HG03135 (cell line): ENCODE measurements at regions not wholly inside any gene's neighbourhood (a gene's known extent, or its start where the extent isn't known, plus 50 kb on each side); places are given as distances from the start of the nearest gene placed in this dataset.

Source experiments
- ATAC-seq: cut with Tn5 transposase; IDR thresholded peaks from one replicate; pipeline ENCODE4 v1.9.1; 2021; ENCODE audit warnings: mild to moderate bottlenecking, moderate library complexity; ENCODE audit not compliant: unreplicated experiment

- no peak for ATAC-seq
Observed at GRCh38 chr13:90979059-90979458, 368.4 kb upstream of the MIR17HG start.

GRCh38 chr13:90984756-90985155 is 362.7 kb upstream of the MIR17HG start:
- ATAC-seq: no peak

- ATAC-seq: no peak
Observed at GRCh38 chr13:90995001-90995400, 352.5 kb upstream of the MIR17HG start.

DNA sequence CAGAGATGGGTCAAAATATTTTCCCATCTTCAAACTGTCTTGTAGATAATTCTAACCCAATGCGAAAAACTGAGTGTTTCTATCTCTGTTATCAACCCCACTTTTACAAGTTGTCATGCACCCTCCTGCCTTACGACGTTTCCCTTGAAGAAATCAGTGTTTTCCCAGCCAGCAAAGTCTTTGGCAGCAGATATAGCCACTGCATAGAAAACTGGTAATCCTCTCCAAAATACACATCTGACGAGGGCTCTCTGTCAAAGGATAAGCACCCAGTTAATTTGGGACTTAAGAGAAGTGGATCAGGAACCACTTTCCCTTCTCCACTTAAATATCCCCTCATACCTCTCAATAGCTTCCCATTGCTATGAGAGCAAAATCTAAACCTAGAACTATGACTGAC is 351.9 kb upstream of the MIR17HG start:
- no peak for ATAC-seq

DNA sequence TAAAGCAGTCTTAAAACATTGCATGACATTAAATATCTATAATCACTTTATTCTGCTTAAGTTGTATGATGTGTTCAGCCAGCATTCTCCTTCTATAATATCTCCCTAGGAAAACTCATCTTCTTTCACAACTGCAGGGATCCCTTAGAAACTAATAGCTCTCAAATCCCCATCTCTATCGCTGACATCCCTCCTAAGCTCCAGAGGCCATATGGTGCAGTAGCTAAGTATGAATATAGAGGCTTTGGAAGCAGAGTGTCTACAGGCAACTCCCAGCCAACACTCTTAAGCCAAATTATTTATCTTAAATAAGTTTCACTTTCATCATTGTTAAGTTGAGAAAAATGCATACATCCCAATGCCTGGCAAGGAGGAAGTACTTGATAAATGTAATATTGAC is 349.5 kb upstream of the MIR17HG start:
- ATAC-seq: no peak

- no peak for ATAC-seq
Observed at GRCh38 chr13:90999401-90999800, 348.1 kb upstream of the MIR17HG start.

DNA sequence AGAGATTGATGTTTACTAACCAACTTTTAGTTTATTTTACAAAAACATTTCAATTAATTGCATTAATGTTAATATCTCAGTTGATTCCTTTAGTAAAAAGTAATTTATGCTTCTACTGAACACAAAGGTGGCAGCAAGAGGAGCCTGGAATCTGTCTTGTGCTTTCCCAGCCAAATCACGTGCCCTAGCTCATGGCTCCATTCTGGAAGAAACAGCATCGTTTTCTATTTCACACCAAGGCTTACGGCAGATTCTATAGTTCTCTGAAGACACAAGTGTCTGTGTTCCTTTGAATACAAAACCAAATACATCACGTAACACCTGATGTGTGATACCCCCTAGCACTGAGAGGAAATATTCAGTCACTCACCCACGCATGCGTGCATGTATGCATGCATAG is 346.1 kb upstream of the MIR17HG start:
- ATAC-seq: no peak

DNA sequence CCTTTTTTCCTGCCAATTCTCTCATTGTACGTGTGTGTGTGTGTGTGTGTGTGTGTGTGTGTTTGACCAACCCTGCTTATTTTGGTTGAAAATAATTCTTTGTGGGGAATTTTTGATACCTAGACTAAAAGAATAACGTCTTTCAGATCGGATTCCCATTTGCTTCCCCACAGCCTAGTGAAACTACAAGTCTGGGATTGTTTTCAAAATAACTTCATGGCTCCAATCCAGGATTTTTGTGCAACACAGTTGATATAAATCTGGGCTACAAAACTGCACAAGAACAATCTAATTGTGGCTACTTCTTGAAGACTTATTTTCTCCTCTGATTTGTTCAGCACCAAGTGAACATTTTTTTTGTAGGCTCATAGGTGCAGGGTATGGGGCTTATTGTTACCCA is 332.8 kb upstream of the MIR17HG start:
- no peak for ATAC-seq

DNA sequence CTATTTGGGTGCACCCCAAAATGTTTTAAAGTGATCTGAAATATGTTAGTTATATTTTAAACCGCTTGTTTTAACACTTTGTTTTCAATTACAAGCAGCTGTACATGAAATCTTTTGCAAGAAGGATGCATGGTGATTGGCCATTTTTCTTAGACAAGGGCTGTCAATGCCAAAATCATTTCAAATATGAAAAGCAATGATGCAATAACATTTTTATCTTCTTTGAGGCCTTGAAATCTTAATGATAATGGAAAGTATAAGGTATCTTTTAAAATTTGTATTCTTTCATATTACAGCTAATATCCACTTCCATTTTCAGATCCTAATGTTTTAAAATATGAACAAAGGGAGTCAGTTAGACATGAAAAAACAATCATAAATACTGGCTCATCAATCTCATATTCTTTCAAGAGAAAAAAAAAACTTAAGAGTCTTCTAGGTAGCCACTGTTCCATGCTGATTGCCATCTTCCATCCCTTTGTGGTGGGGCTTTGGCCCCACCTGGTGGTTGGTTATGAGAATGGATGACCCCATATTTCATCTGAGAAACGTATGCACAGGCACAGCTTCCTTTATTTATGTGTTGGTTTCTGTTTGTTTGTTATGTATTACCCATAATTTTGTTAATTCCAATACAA is 330.3 kb upstream of the MIR17HG start:
- ATAC-seq: peak; percentile 99

- ATAC-seq: peak; percentile 25
Observed at GRCh38 chr13:91017669-91018053, 329.8 kb upstream of the MIR17HG start.

DNA sequence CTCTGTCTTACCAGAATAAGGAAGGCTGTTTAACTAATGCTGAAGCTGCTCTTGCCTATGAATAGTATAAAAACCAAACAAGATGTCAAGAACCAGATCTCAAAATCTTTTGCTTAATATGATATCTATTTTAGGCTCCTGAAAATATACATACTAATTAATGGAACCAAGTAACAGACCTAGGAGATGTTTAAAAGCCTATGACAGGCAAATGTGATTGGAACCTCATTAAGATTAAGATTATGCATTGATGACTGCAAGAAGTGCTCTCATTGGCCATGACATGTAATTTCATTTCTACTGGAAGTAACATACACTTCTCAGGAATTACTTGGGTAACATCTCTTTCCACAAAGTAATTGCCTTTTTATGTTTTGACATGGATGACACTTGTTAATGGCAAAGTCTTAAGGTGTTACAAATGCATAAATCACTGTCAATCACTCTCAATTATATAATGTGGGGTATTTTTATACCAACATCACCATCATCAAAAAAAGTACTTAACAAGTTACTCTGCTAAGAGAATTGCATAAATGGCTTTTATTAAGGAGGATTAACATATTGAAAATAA is 326.9 kb upstream of the MIR17HG start:
- ATAC-seq: no peak

DNA sequence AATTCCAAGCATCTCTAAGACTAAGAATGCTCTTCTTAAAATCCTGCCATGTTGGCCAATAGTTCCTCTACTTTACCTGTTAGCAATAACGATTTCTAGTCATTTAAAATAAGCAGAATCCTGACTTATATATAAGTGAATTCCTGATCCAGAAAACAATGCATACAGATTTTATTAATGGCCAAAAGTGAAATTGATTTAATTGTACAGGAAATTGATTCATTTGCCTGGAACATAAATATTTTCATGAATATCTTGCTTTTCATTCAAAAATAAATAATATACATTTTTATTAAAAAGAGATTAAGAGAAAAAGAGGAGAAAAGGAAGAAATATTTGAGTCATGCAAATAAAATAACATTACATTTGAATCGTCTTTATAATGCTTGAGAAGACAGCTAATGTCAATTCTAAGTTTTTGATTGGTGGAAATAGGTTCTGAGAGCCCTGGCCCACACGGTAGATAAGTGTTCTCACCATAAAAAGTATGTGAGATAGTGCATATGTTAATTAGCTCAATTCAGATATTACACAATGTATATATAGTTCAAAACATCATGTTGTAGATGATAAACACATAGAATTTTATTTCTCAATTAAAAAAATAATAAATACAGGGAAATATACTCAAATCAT is 323.2 kb upstream of the MIR17HG start:
- no peak for ATAC-seq

DNA sequence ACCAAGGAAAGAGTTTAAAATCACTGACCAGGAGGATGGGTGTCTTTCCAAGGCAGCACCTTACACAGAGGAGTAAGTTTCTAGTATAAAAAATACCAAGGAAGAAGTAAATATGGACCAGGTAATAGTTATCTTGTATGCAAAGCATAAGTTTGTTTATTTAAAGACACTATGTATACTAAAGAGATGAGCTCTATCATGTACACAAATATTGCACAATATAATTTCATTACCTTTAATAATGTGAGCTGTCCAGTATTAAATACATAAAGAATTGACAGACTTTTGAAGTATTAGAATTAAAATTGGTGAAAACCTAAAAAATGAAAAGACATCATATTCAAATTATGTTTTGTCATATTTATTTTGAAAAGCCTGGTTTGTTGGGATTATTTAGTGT is 322.0 kb upstream of the MIR17HG start:
- no peak for ATAC-seq

GRCh38 chr13:91031508-91031907 is 316.0 kb upstream of the MIR17HG start:
- no peak for ATAC-seq

DNA sequence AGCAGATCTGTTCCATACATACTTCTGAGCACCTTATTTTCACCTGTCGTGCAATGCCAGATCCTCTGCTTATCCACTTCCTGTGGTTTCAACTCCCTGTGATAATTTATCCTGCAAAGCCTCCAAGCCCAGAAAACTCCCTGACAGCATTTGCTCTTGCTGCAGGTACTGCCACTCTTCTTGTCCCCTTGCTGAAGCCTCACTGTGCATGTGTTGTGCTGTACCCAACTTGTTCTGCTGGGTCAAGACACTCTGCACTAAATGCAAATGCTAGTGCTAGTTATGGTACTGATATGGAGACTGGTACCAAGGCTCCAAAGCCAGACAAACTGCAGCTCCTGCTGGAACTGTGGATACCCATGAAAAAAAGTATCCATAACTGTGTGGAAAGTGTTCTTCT is 315.4 kb upstream of the MIR17HG start:
- ATAC-seq: no peak

GRCh38 chr13:91036886-91037285 is 310.6 kb upstream of the MIR17HG start:
- ATAC-seq: no peak

DNA sequence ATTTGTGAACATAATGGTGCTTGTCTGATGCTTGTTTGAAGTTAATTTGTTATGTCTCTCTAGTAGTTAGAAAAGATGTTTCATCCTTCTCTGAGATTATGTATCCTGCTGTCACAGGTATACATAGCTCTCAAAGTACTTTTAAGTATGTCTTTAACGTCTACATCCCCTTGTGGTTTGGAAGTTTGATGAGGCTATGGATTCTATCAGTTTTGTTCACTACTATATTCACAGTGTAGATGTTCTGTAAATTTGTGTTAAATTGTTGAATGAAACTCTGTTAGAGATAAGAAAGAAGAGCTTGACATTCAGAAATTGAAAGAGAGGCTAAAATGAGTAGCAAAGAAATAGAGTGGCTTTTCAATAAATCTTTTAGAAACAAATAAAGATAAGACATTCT is 304.6 kb upstream of the MIR17HG start:
- ATAC-seq: no peak

GRCh38 chr13:91045351-91046034 is 302.0 kb upstream of the MIR17HG start:
- no peak for ATAC-seq

- ATAC-seq: no peak
Observed at GRCh38 chr13:91046715-91047327, 300.7 kb upstream of the MIR17HG start.

DNA sequence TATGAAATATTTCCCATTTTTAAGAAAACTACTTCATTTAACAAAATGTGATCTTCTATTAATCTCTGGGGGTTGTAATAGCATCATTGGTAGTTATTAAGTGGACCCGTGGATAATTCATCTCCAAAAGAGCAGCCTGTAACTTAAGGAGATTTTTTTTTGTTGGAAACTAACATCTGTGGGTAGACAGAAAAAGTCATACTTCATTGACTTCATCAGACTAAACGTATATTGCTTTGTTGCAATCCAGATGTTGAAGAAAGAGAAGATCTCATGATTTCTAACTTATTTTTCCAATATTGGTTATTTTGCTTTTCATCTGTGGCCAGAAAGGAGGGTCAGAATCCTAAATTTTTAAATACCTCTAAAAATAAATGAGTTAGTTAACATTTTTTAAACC is 296.5 kb upstream of the MIR17HG start:
- no peak for ATAC-seq

DNA sequence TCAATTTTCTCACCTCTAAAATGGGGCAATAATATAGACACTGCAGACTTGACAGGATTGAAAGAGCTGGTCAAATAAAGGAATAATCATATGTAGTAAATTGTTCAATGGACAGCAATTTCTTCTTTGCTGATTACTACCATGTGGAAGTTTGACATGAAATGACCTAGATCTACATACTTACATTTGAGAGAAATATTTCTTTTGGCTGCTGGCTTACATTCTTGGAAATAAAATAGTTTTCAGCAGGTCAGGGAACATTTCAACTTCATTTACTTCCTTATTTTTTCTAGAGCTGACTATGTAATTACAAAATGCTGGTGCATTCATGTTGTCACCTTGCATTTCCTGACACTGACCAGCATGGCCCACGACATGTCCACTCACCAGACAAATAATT is 294.6 kb upstream of the MIR17HG start:
- ATAC-seq: no peak
